ENCODE measurements at regions not wholly inside any gene's neighbourhood (a gene's known extent, or its start where the extent isn't known, plus 50 kb on each side); places are given as distances from the start of the nearest gene placed in this dataset.
"Not testable (repeated sequence)": the region's sequence is repeated elsewhere in the genome, so short reads cannot be mapped to it uniquely, and the experiment has no call there.

GRCh38 chr22:47401592-47401898 lies 639.1 kb downstream of the TBC1D22A start:
- no peak overlapping the region for H3K9ac ChIP-seq
- H2AFZ ChIP-seq: no peak overlapping the region
- no peaks in the 10 kb centered on the region for H3K27me3 ChIP-seq (replicated peaks; ENCODE audit: insufficient read depth)
- in situ Hi-C loops (cut with MboI): no loop called here
- TF ChIP-seq EZH2phosphoT487 (IDR thresholded peaks at IDR 0.05; ENCODE audit: insufficient read depth, low read depth) (no peak), EZH2 (IDR thresholded peaks at IDR 0.05; ENCODE audit: insufficient read depth, poor library complexity, severe bottlenecking) (no peak)
- no peaks in the 10 kb centered on the region for H3K9me3 ChIP-seq (ENCODE audit: low read depth)
- no peaks in the 10 kb centered on the region for H3K4me1 ChIP-seq (ENCODE audit: insufficient read depth)
- WGBS, 2 experiments (ENCODE audit: low coverage in 1 of 2, low lambda C conversion rate in 2 of 2, missing lambda C conversion rate in 2 of 2): 39 to 40% methylated on average over 12 of the region's 12 CpGs
- H4K20me1 ChIP-seq (ENCODE audit: insufficient read depth): no peaks in the 10 kb centered on the region
- H3K4me2 ChIP-seq (ENCODE audit: unreplicated experiment): no peak overlapping the region
- no peaks in the 10 kb centered on the region for H3F3A ChIP-seq (ENCODE audit: insufficient read depth)
- H3K27ac ChIP-seq: no peak overlapping the region
- no peaks in the 10 kb centered on the region for H3K9me2 ChIP-seq (ENCODE audit: insufficient read depth)
- DNase-seq: no peak
- no peak overlapping the region for H3K4me3 ChIP-seq
- no peaks in the 10 kb centered on the region for H3K79me2 ChIP-seq (ENCODE audit: insufficient read depth)
- H3K36me3 ChIP-seq (ENCODE audit: low read depth): no peaks in the 10 kb centered on the region

- Histone ChIP-seq H3K4me1 (ENCODE audit: insufficient read depth) (no peaks in the 10 kb centered on the region), H2AFZ (no peak overlapping the region), H3K9me3 (ENCODE audit: low read depth) (no peaks in the 10 kb centered on the region), H4K20me1 (ENCODE audit: insufficient read depth) (no peaks in the 10 kb centered on the region), H3K9me2 (ENCODE audit: insufficient read depth) (no peaks in the 10 kb centered on the region), H3F3A (ENCODE audit: insufficient read depth) (no peaks in the 10 kb centered on the region), H3K36me3 (ENCODE audit: low read depth) (no peaks in the 10 kb centered on the region), H3K4me3 (no peak overlapping the region), H3K79me2 (ENCODE audit: insufficient read depth) (no peaks in the 10 kb centered on the region), H3K9ac (no peak overlapping the region), H3K4me2 (ENCODE audit: unreplicated experiment) (no peak overlapping the region), H3K27ac (no peak overlapping the region), H3K27me3 (replicated peaks; ENCODE audit: insufficient read depth) (no peaks in the 10 kb centered on the region)
- TF ChIP-seq EZH2 (IDR thresholded peaks at IDR 0.05; ENCODE audit: insufficient read depth, poor library complexity, severe bottlenecking): no peak
- TF ChIP-seq EZH2phosphoT487 (IDR thresholded peaks at IDR 0.05; ENCODE audit: insufficient read depth, low read depth): no peak
- DNase-seq: no peak
- WGBS, 2 experiments (ENCODE audit: low coverage in 1 of 2, low lambda C conversion rate in 2 of 2, missing lambda C conversion rate in 2 of 2): 57 to 58% methylated on average over 28 of the region's 28 CpGs
- in situ Hi-C loops (cut with MboI): no loop called here
Measured at GRCh38 chr22:47400701-47401591, 638.5 kb downstream of the TBC1D22A start.

GRCh38 chr22:47400131-47400530 lies 637.7 kb downstream of the TBC1D22A start:
- H3K27ac ChIP-seq; H3K9me2 ChIP-seq (ENCODE audit: insufficient read depth); in situ Hi-C loops (cut with MboI); H3K79me2 ChIP-seq (ENCODE audit: insufficient read depth); H3K27me3 ChIP-seq (replicated peaks; ENCODE audit: insufficient read depth); H3K4me3 ChIP-seq; H3K9me3 ChIP-seq (ENCODE audit: low read depth); H3F3A ChIP-seq (ENCODE audit: insufficient read depth); H4K20me1 ChIP-seq (ENCODE audit: insufficient read depth); H3K36me3 ChIP-seq (ENCODE audit: low read depth); DNase-seq; H3K9ac ChIP-seq; H2AFZ ChIP-seq; H3K4me2 ChIP-seq (ENCODE audit: unreplicated experiment); H3K4me1 ChIP-seq (ENCODE audit: insufficient read depth): not testable (repeated sequence)
- WGBS, 2 experiments (ENCODE audit: low coverage in 1 of 2, low lambda C conversion rate in 2 of 2, missing lambda C conversion rate in 2 of 2): 48 to 54% methylated on average over 8 to 9 of the region's 10 CpGs

GRCh38 chr22:47398921-47399790 lies 636.7 kb downstream of the TBC1D22A start:
- Histone ChIP-seq H3K36me3 (ENCODE audit: low read depth) (no peaks in the 10 kb centered on the region), H3K27ac (no peak overlapping the region), H2AFZ (no peak overlapping the region), H3K4me2 (ENCODE audit: unreplicated experiment) (no peak overlapping the region), H3K4me1 (ENCODE audit: insufficient read depth) (no peaks in the 10 kb centered on the region), H4K20me1 (ENCODE audit: insufficient read depth) (no peaks in the 10 kb centered on the region), H3K9ac (no peak overlapping the region), H3K27me3 (replicated peaks; ENCODE audit: insufficient read depth) (no peaks in the 10 kb centered on the region), H3F3A (ENCODE audit: insufficient read depth) (no peaks in the 10 kb centered on the region), H3K4me3 (no peak overlapping the region), H3K79me2 (ENCODE audit: insufficient read depth) (no peaks in the 10 kb centered on the region), H3K9me3 (ENCODE audit: low read depth) (no peaks in the 10 kb centered on the region), H3K9me2 (ENCODE audit: insufficient read depth) (no peaks in the 10 kb centered on the region)
- in situ Hi-C loops (cut with MboI): no loop called here
- no peak for DNase-seq
- 55% methylated on average over 20 to 21 of the region's 21 CpGs for WGBS, 2 experiments (ENCODE audit: low coverage in 1 of 2, low lambda C conversion rate in 2 of 2, missing lambda C conversion rate in 2 of 2)
- no peak for TF ChIP-seq EZH2 (IDR thresholded peaks at IDR 0.05; ENCODE audit: insufficient read depth, poor library complexity, severe bottlenecking)
- TF ChIP-seq EZH2phosphoT487 (IDR thresholded peaks at IDR 0.05; ENCODE audit: insufficient read depth, low read depth): no peak
